GM21515 (cell line): ENCODE measurements at regions not wholly inside any gene's neighbourhood (a gene's known extent, or its start where the extent isn't known, plus 50 kb on each side); places are given as distances from the start of the nearest gene placed in this dataset.

ENCODE experiments used
- ATAC-seq: cut with Tn5 transposase; IDR thresholded peaks from one replicate; pipeline ENCODE4 v1.9.1; 2021; ENCODE audit not compliant: unreplicated experiment

GRCh38 chr1:48164571-48164970, 57.9 kb upstream of the SLC5A9 start:
- no peak for ATAC-seq

DNA sequence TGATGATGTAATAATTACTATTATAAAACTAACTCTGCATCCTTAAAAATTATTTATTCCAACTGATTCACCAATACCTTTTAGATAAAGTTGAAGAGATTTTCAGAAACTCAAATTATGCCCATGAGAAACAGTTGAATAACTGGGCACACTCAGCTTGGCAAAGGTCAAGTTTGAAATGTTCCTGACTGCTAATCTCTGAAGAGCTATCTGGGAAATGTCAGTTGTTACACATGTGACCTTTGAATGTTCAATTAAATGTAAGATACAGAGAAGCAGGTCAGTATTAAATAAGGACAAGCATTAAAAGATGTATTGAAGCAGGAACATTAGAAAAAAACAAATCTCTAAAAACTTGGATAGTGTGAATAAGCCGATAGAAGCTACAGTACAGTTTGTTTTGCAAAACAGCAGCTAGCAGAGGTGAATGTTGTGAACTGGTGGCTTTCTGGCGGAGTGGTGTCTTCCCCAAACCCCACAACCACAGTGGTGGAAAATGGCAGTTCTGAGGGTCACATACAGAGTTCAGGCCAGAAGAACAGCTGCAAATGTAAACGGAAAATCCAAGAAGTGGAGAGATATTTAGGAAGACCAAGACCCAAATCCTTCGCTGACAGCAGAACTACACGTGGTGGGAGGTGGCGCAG, 61.9 kb upstream of the SLC5A9 start:
- no peak for ATAC-seq

DNA sequence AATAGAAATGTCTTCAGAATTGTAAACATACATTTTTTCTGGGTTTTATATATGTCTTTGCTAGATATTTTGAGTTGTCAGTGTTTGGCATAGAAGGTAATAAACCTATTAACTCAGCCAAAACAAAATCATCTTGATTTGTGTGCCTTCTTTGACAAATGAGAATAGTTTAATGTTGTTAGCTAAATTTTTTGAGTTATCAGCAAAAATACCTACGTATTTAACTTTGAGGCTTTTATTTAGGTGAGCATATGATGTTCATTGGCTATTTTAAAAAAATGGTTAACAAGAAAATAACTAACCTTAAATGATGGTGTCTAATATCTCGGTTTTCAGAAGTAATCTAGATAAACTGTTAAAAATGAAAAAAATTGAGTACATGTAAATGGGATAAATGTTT, 83.2 kb upstream of the SLC5A9 start:
- ATAC-seq: no peak

- ATAC-seq: no peak
Observed at GRCh38 chr1:48127735-48128685, 94.5 kb upstream of the SLC5A9 start.

DNA sequence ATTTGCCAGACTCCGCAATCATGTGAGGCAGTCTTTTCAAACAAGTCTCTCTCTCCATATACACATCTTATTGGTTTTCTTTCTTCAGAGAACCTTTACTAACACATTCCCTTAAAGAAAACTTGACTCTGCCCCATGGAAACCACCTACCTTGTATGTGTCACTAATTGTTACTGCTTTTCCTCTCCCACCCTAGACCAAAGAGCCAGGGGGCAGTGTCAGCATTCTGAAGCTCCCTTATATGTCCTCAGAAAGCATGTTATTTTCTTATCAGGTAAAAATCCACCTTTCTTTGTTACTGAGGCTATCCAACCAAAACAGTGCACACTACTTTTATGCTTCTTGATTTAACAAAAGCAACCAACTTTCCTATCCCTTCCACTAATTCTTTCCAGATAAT, 98.9 kb upstream of the SLC5A9 start:
- no peak for ATAC-seq

- no peak for ATAC-seq
Observed at GRCh38 chr1:48121955-48122354, 100.6 kb upstream of the SLC5A9 start.

GRCh38 chr1:48120621-48121020, 101.9 kb upstream of the SLC5A9 start:
- ATAC-seq: no peak

- no peak for ATAC-seq
Observed at GRCh38 chr1:48115835-48116234, 106.7 kb upstream of the SLC5A9 start.

GRCh38 chr1:48114596-48115382, 107.7 kb upstream of the SLC5A9 start:
- ATAC-seq: no peak

GRCh38 chr1:48109390-48110013, 112.3 kb upstream of the TRABD2B start:
- ATAC-seq: no peak

DNA sequence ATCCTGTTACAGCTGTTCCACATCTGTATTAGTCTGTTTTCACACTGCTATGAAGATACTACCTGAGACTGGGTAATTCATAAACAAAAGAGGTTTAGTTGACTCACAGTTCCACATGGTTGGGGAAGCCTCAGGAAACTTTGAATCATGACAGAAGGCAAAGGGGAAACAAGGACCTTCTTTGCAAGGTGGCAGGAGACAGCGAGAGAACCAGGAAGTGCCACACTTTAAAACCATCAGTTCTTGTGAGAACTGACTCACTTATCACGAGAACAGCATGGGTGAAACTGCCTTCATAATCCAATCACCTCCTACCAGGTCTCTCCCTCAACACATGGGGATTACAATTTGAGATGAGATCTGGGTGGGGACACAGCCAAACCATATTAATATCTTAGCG, 110.3 kb upstream of the TRABD2B start:
- ATAC-seq: no peak

DNA sequence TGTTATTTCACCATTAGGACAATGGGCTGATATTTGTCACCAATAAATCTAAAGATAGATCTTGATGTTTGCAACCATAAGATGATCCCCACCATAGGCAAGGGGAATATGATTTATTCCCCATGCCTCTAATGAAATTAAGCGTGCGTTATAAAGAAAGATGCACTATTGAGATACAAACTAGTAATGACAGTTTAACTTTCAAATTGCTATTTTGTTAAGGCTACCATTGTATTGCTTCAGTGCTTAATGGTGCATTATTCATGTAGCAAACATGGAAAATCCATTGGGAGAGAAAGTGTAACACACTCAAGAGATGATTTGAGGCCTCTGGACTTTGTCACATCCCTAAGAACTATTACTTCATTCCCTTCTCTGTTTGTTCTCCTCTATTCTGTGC, 108.9 kb upstream of the TRABD2B start:
- no peak for ATAC-seq

- no peak for ATAC-seq
Observed at GRCh38 chr1:48105165-48105564, 108.0 kb upstream of the TRABD2B start.

DNA sequence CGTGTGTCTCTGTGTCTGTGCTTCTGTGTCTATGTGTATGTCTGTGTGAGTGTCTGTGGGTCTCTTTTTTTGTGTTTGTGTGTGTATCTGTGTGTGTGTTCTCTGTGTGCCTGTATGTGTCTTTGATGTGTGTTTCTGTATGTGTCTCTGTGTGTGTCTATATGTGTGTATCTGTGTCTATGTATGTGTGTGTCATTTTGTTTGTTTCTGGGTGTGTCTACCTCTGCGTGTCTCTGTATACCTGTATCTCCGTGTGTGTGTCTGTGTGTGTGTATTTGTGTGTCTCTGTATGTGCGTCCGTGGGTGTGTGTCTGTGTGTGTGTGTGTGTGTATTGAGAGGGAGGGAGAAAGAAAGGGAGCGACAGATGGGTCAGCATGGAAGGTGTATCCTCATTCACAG, 106.3 kb upstream of the TRABD2B start:
- ATAC-seq: no peak

GRCh38 chr1:48102766-48103165, 105.6 kb upstream of the TRABD2B start:
- no peak for ATAC-seq

DNA sequence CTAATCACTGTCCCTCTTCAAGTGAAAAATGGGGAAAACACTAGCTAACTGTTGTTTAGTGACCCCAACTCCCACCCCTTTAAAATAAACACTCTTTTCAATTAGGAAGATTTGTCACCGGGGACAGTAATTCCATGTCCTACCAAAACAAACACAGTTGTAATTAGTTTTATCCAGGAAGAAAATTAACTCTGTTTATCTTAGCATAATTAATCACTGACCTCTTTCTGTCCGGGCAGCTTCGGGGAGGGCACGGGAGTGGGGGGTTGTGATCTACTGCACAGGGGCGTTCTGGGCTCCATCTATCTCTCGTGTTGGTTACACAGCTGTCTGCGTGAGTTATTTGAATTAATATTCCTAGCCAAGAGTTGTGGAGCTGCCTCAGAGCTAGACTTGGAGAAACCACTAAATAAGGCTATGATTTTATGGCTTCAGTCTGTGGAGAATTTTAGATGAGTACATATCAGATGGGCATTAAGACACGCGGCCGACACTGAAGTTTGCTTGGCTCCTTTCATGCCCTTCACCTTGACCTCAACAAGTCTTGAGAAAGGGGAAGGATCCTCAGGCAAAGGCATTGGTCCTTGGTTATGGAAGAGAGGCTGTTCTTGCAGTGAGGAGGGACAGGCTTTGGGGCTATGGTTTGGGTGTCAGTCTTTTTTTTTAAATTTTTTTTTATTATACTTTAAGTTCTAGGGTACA, 102.0 kb upstream of the TRABD2B start:
- ATAC-seq: no peak

- peak; percentile 94 for ATAC-seq
Observed at GRCh38 chr1:48093696-48094528, 96.7 kb upstream of the TRABD2B start.

GRCh38 chr1:48093147-48093546, 96.0 kb upstream of the TRABD2B start:
- ATAC-seq: no peak

- no peak for ATAC-seq
Observed at GRCh38 chr1:48092401-48092800, 95.2 kb upstream of the TRABD2B start.
